Suprapubic skin (tissue), 4 donors: ENCODE measurements at regions not wholly inside any gene's neighbourhood (a gene's known extent, or its start where the extent isn't known, plus 50 kb on each side); places are given as distances from the start of the nearest gene placed in this dataset.

Experiments
- EP300 ChIP-seq: sonication (generic); formaldehyde crosslinking; IDR thresholded peaks from one replicate; pipeline ENCODE4 v1.6.1; 2017; ENCODE audit warnings: antibody characterized with exemption
- POLR2A ChIP-seq, 2 donors: fragments of 450-650 bp; IDR thresholded peaks; one replicate each; pipeline ENCODE4 v1.6.1; 2017; ENCODE audit warnings: antibody characterized with exemption in 2 of 2, mild to moderate bottlenecking in 2 of 2, moderate library complexity in 2 of 2
- POLR2AphosphoS5 ChIP-seq, 3 donors: sonication (generic); formaldehyde crosslinking; IDR thresholded peaks; one replicate each; pipeline ENCODE4 v1.6.1; 2017; ENCODE audit warnings: antibody characterized with exemption in 3 of 3
- TF ChIP-seq, protein P1 (sequence below), 2 donors: fragments of 200-600 bp in 1 of 2; fragments of 450-650 bp in 1 of 2; sonication (generic) in 1 of 2; IDR thresholded peaks; one replicate each; pipeline ENCODE4 v1.5.1; 2016 to 2019; ENCODE audit warnings: antibody characterized with exemption in 2 of 2, mild to moderate bottlenecking in 1 of 2, moderate library complexity in 1 of 2

DNA sequence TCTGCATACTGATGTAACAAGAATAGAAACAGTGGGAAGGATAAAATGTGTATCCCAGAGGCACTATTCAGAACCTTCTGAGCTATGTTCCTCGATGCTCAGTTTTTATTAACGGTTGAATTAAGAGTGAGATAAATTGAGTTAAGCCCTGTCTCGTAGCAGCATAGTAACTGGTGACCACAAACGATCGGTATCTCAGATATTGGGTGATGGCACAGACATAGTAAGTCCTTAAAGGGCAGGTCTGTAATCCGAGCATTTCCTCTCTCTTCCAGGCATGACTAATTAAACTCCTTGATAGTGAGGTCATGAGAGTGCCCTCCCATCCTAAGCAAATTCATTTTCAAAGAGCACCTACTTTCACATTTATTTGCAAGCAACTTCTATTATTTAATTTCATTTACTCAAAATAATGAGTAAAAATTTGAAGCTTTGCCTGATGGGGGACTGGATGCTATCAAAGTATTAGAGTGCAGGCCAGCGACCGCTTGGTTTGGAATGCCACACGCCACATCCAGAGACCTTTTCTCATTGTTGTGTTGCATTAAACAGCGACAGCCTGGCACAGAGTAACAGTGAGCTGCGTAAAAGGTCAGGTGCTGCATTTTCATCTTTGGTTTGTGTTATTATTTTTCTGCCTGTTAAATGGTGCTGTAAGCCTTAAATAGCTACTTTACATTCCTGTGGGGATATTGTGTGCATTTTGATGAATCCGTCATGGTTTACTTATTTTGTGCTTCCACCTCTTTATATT is 101.9 kb downstream of the PCDH7 start:
- TF ChIP-seq POLR2A (IDR thresholded peaks at IDR 0.05), result no peak
- TF ChIP-seq, protein P1, sequence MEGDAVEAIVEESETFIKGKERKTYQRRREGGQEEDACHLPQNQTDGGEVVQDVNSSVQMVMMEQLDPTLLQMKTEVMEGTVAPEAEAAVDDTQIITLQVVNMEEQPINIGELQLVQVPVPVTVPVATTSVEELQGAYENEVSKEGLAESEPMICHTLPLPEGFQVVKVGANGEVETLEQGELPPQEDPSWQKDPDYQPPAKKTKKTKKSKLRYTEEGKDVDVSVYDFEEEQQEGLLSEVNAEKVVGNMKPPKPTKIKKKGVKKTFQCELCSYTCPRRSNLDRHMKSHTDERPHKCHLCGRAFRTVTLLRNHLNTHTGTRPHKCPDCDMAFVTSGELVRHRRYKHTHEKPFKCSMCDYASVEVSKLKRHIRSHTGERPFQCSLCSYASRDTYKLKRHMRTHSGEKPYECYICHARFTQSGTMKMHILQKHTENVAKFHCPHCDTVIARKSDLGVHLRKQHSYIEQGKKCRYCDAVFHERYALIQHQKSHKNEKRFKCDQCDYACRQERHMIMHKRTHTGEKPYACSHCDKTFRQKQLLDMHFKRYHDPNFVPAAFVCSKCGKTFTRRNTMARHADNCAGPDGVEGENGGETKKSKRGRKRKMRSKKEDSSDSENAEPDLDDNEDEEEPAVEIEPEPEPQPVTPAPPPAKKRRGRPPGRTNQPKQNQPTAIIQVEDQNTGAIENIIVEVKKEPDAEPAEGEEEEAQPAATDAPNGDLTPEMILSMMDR (IDR thresholded peaks at IDR 0.05), result no peak
- TF ChIP-seq POLR2AphosphoS5 (IDR thresholded peaks at IDR 0.05), result no peak
- TF ChIP-seq EP300, result no peak
